OCI-LY3 (cell line): ENCODE measurements at regions not wholly inside any gene's neighbourhood (a gene's known extent, or its start where the extent isn't known, plus 50 kb on each side); places are given as distances from the start of the nearest gene placed in this dataset.

Experiments
- EZH2phosphoT487 ChIP-seq: fragments of 200-600 bp; shearing (Covaris generic); IDR thresholded peaks from 2 replicates; pipeline ENCODE4 v1.6.1; 2018; ENCODE audit warnings: antibody characterized with exemption, mixed run types, low read depth
- TF ChIP-seq, protein P1 (sequence below): fragments of 200-600, 300-600 bp; sonication (generic); IDR thresholded peaks from 2 replicates; pipeline ENCODE4 v1.5.1; 2014; ENCODE audit warnings: antibody characterized with exemption, low read length, low read depth

DNA sequence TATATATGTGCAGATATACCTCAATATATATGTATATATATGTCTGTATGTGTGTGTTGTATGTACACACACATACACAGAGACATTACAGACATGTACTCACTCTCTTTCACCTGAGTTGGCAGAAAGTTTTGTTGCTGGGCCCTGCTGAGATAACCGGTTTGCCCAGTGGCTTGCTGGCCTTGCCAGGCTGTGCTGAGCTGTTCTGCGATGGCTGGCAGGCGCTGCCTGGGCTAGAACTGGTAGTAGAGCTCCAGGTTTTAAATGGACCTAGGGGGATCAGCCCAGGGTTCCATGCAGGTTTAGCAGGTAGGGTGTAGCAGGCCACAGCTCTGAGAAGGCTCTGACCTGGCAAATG is 394.3 kb downstream of the GADD45G start:
- TF ChIP-seq, protein P1, sequence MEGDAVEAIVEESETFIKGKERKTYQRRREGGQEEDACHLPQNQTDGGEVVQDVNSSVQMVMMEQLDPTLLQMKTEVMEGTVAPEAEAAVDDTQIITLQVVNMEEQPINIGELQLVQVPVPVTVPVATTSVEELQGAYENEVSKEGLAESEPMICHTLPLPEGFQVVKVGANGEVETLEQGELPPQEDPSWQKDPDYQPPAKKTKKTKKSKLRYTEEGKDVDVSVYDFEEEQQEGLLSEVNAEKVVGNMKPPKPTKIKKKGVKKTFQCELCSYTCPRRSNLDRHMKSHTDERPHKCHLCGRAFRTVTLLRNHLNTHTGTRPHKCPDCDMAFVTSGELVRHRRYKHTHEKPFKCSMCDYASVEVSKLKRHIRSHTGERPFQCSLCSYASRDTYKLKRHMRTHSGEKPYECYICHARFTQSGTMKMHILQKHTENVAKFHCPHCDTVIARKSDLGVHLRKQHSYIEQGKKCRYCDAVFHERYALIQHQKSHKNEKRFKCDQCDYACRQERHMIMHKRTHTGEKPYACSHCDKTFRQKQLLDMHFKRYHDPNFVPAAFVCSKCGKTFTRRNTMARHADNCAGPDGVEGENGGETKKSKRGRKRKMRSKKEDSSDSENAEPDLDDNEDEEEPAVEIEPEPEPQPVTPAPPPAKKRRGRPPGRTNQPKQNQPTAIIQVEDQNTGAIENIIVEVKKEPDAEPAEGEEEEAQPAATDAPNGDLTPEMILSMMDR = no peak
- TF ChIP-seq EZH2phosphoT487 = no peak
